NCI-H187 (cell line): ENCODE measurements at regions not wholly inside any gene's neighbourhood (a gene's known extent, or its start where the extent isn't known, plus 50 kb on each side); places are given as distances from the start of the nearest gene placed in this dataset.
"Not testable (repeated sequence)": the region's sequence is repeated elsewhere in the genome, so short reads cannot be mapped to it uniquely, and the experiment has no call there.

ENCODE experiments used
- DNase-seq, 2 experiments: peaks; one replicate each; lab custom pipeline; 2025; lab: John Stamatoyannopoulos, UW

GRCh38 chr11:90774727-90775566, 552.1 kb upstream of the CHORDC1 start:
- DNase-seq = no peak

GRCh38 chr11:90770007-90770406, 547.2 kb upstream of the CHORDC1 start:
- no peak for DNase-seq

GRCh38 chr11:90766121-90766520, 543.3 kb upstream of the CHORDC1 start:
- no peak for DNase-seq

GRCh38 chr11:90764691-90765090, 541.8 kb upstream of the CHORDC1 start:
- DNase-seq = no peak

- DNase-seq = no peak
These were observed 535.1 kb upstream of the CHORDC1 start for GRCh38 chr11:90757849-90758494.

- no peak for DNase-seq
These were observed 533.8 kb upstream of the CHORDC1 start for GRCh38 chr11:90756617-90757016.

GRCh38 chr11:90753546-90753945, 530.7 kb upstream of the CHORDC1 start:
- DNase-seq = no peak

GRCh38 chr11:90747057-90747456, 524.2 kb upstream of the CHORDC1 start:
- no peak for DNase-seq

GRCh38 chr11:90744169-90744568, 521.3 kb upstream of the CHORDC1 start:
- no peak for DNase-seq

GRCh38 chr11:90738799-90739198, 516.0 kb upstream of the CHORDC1 start:
- DNase-seq = no peak

- no peak for DNase-seq
These were observed 514.7 kb upstream of the CHORDC1 start for GRCh38 chr11:90737444-90738050.

- no peak for DNase-seq
These were observed 509.6 kb upstream of the CHORDC1 start for GRCh38 chr11:90732486-90732885.

- no peak for DNase-seq
These were observed 500.6 kb upstream of the CHORDC1 start for GRCh38 chr11:90723475-90723874.

GRCh38 chr11:90722552-90723190, 499.8 kb upstream of the CHORDC1 start:
- DNase-seq = no peak

GRCh38 chr11:90717522-90717921, 494.7 kb upstream of the CHORDC1 start:
- no peak for DNase-seq

- no peak for DNase-seq
These were observed 482.8 kb upstream of the CHORDC1 start for GRCh38 chr11:90705661-90706060.

- DNase-seq = no peak
These were observed 481.7 kb upstream of the CHORDC1 start for GRCh38 chr11:90704510-90704909.

GRCh38 chr11:90701716-90702115, 478.9 kb upstream of the CHORDC1 start:
- no peak for DNase-seq

GRCh38 chr11:90700789-90701439, 478.1 kb upstream of the CHORDC1 start:
- no peak for DNase-seq

GRCh38 chr11:90699791-90700400, 477.0 kb upstream of the CHORDC1 start:
- no peak for DNase-seq

- DNase-seq = no peak
These were observed 475.4 kb upstream of the CHORDC1 start for GRCh38 chr11:90698238-90698637.

- DNase-seq = not testable (repeated sequence)
These were observed 452.6 kb upstream of the CHORDC1 start for GRCh38 chr11:90675496-90675895.
